NCI-H2081 (cell line): ENCODE measurements at regions not wholly inside any gene's neighbourhood (a gene's known extent, or its start where the extent isn't known, plus 50 kb on each side); places are given as distances from the start of the nearest gene placed in this dataset.
"Not testable (repeated sequence)": the region's sequence is repeated elsewhere in the genome, so short reads cannot be mapped to it uniquely, and the experiment has no call there.

Experiments used
- DNase-seq, 2 experiments: peaks; one replicate each; lab custom pipeline; 2025; lab: John Stamatoyannopoulos, UW

GRCh38 chr18:22566703-22567420, 149.1 kb upstream of the CTAGE1 start:
- DNase-seq: no peak

GRCh38 chr18:22567794-22568193, 150.1 kb upstream of the CTAGE1 start:
- DNase-seq: no peak

- DNase-seq: no peak
These were observed 152.8 kb upstream of the CTAGE1 start for GRCh38 chr18:22570492-22570891.

GRCh38 chr18:22572341-22572740, 154.6 kb upstream of the CTAGE1 start:
- no peak for DNase-seq

GRCh38 chr18:22579271-22579670, 161.6 kb upstream of the CTAGE1 start:
- no peak for DNase-seq

GRCh38 chr18:22585333-22585732, 167.6 kb upstream of the CTAGE1 start:
- no peak for DNase-seq

GRCh38 chr18:22585821-22586220, 168.1 kb upstream of the CTAGE1 start:
- no peak for DNase-seq

GRCh38 chr18:22591222-22591621, 173.5 kb upstream of the CTAGE1 start:
- no peak for DNase-seq

- DNase-seq: no peak
These were observed 176.5 kb upstream of the CTAGE1 start for GRCh38 chr18:22594155-22594690.

GRCh38 chr18:22601481-22601880, 183.8 kb upstream of the CTAGE1 start:
- no peak for DNase-seq

GRCh38 chr18:22602456-22602855, 184.7 kb upstream of the CTAGE1 start:
- DNase-seq: not testable (repeated sequence)

GRCh38 chr18:22603902-22604301, 186.2 kb upstream of the CTAGE1 start:
- DNase-seq: no peak

- DNase-seq: no peak
These were observed 186.8 kb upstream of the CTAGE1 start for GRCh38 chr18:22604390-22604985.

GRCh38 chr18:22604986-22605421, 187.3 kb upstream of the CTAGE1 start:
- no peak for DNase-seq

- no peak for DNase-seq
These were observed 188.0 kb upstream of the CTAGE1 start for GRCh38 chr18:22605736-22606135.

GRCh38 chr18:22606563-22607283, 189.0 kb upstream of the CTAGE1 start:
- no peak for DNase-seq

GRCh38 chr18:22607284-22607635, 189.5 kb upstream of the CTAGE1 start:
- no peak for DNase-seq

- no peak for DNase-seq
These were observed 191.1 kb upstream of the CTAGE1 start for GRCh38 chr18:22608847-22609246.

GRCh38 chr18:22609642-22610041, 191.9 kb upstream of the CTAGE1 start:
- no peak for DNase-seq

- DNase-seq: no peak
These were observed 195.5 kb upstream of the CTAGE1 start for GRCh38 chr18:22613058-22613690.

GRCh38 chr18:22613788-22614187, 196.1 kb upstream of the CTAGE1 start:
- DNase-seq: no peak

- DNase-seq: no peak
These were observed 205.8 kb upstream of the CTAGE1 start for GRCh38 chr18:22623513-22623912.
